Neuronal stem cell (in vitro differentiated cells): ENCODE measurements at regions not wholly inside any gene's neighbourhood (a gene's known extent, or its start where the extent isn't known, plus 50 kb on each side); places are given as distances from the start of the nearest gene placed in this dataset.

Experiments used
- DNase-seq: peaks from one replicate; pipeline ENCODE4 v3.0.0-alpha.2; 2013; ENCODE audit warnings: low spot score
- H2AFZ ChIP-seq: one replicate; pipeline ENCODE4 v1.6.1; 2013; ENCODE audit warnings: mild to moderate bottlenecking, low read length, inconsistent platforms
- H2AK5ac ChIP-seq: 2 replicates; pipeline ENCODE4 v1.6.1; 2013; ENCODE audit warnings: low read depth, mild to moderate bottlenecking, inconsistent platforms, low read length, moderate library complexity, mixed read lengths
- H2BK120ac ChIP-seq: 2 replicates; pipeline ENCODE4 v1.6.1; 2013; ENCODE audit warnings: low read depth, mild to moderate bottlenecking, inconsistent platforms, low read length, moderate library complexity, mixed read lengths
- H2BK12ac ChIP-seq: one replicate; pipeline ENCODE4 v1.6.1; 2013; ENCODE audit warnings: low read length, inconsistent platforms
- H2BK15ac ChIP-seq: 2 replicates; pipeline ENCODE4 v1.6.1; 2013; ENCODE audit warnings: mild to moderate bottlenecking, low read length, inconsistent platforms, mixed read lengths
- H2BK5ac ChIP-seq: one replicate; pipeline ENCODE4 v1.6.1; 2013; ENCODE audit warnings: inconsistent platforms, mild to moderate bottlenecking, low read length, moderate library complexity
- H3K14ac ChIP-seq: one replicate; pipeline ENCODE4 v1.6.1; 2013; ENCODE audit warnings: low read length, inconsistent platforms
- H3K18ac ChIP-seq: 2 replicates; pipeline ENCODE4 v1.6.1; 2013; ENCODE audit warnings: low read length, inconsistent platforms
- H3K23ac ChIP-seq: 2 replicates; pipeline ENCODE4 v1.6.1; 2013; ENCODE audit warnings: low read depth, mild to moderate bottlenecking, mixed read lengths, low read length, inconsistent platforms; ENCODE audit not compliant: poor library complexity
- H3K27ac ChIP-seq: replicated peaks from 3 replicates; pipeline ENCODE4 v1.5.1; 2013; ENCODE audit warnings: low read length, inconsistent platforms
- H3K27me3 ChIP-seq, 3 experiments: 2 replicates each; pipeline ENCODE4 v1.6.1; 2013; ENCODE audit warnings: low read length in 3 of 3, mild to moderate bottlenecking in 2 of 3, inconsistent platforms in 1 of 3, low read depth in 1 of 3, mixed read lengths in 1 of 3, moderate library complexity in 1 of 3; ENCODE audit not compliant: control insufficient read depth in 3 of 3, insufficient read depth in 3 of 3
- H3K36me3 ChIP-seq, 2 donors: replicated peaks in 1 of 2; 2 replicates each; pipeline ENCODE4 v1.6.1; 2013; ENCODE audit warnings: low read length in 2 of 2; ENCODE audit not compliant: control insufficient read depth in 2 of 2, insufficient read depth in 2 of 2
- H3K4ac ChIP-seq: 2 replicates; pipeline ENCODE4 v1.6.1; 2013; ENCODE audit warnings: inconsistent platforms, mild to moderate bottlenecking, low read length, moderate library complexity
- H3K4me1 ChIP-seq, 2 donors: 1 replicate in 1 of 2; 2 replicates in 1 of 2; pipeline ENCODE4 v1.6.1; 2013; ENCODE audit warnings: low read length in 2 of 2, low read depth in 1 of 2; ENCODE audit not compliant: control insufficient read depth in 2 of 2, insufficient read depth in 1 of 2
- H3K4me2 ChIP-seq: one replicate; pipeline ENCODE4 v1.6.1; 2013; ENCODE audit warnings: mild to moderate bottlenecking, low read length, inconsistent platforms; ENCODE audit not compliant: insufficient read depth, poor library complexity, severe bottlenecking
- H3K4me3 ChIP-seq, 2 donors: 2 replicates each; pipeline ENCODE4 v1.5.1; 2013; ENCODE audit warnings: low read length in 2 of 2, mild to moderate bottlenecking in 2 of 2, inconsistent platforms in 1 of 2, moderate library complexity in 1 of 2
- H3K79me1 ChIP-seq: one replicate; pipeline ENCODE4 v1.6.1; 2013; ENCODE audit warnings: low read depth, mild to moderate bottlenecking, inconsistent platforms, low read length, moderate library complexity
- H3K9ac ChIP-seq: one replicate; pipeline ENCODE4 v1.6.1; 2013; ENCODE audit warnings: mild to moderate bottlenecking, low read depth, low read length, inconsistent platforms; ENCODE audit not compliant: poor library complexity
- H3K9me3 ChIP-seq, 2 donors: replicated peaks in 1 of 2; 2 replicates each; pipeline versions ENCODE3 to v1.6.1; 2013; ENCODE audit warnings: low read length in 2 of 2, mild to moderate bottlenecking in 2 of 2, inconsistent platforms in 1 of 2, low read depth in 1 of 2, mixed read lengths in 1 of 2, moderate library complexity in 1 of 2; ENCODE audit not compliant: control insufficient read depth in 2 of 2, insufficient read depth in 1 of 2
- H4K8ac ChIP-seq: one replicate; pipeline ENCODE4 v1.6.1; 2013; ENCODE audit warnings: low read depth, mild to moderate bottlenecking, inconsistent platforms, low read length, moderate library complexity
- H4K91ac ChIP-seq: one replicate; pipeline ENCODE4 v1.6.1; 2013; ENCODE audit warnings: low read length, low read depth, mild to moderate bottlenecking, inconsistent platforms; ENCODE audit not compliant: poor library complexity
- WGBS, 2 donors: extraction: QIAGEN DNeasy Blood & Tissue Kit; methylation state at CpG; one replicate each; pipeline ENCODE4 v1.1.7; 2013; ENCODE audit warnings: missing lambda C conversion rate in 2 of 2, mixed read lengths in 1 of 2; ENCODE audit not compliant: insufficient read length in 2 of 2, insufficient replicate concordance in 1 of 2; ENCODE audit errors: extremely low coverage in 2 of 2; 5-methylcytosine and 5-hydroxymethylcytosine counted together

GRCh38 chr1:30521261-30521865 is 202.0 kb downstream of the MATN1 start:
- H4K8ac ChIP-seq: no peak overlapping the region
- WGBS, 2 donors: no CpG with 5 or more reads among the region's 3 CpGs
- no peak overlapping the region for H3K9ac ChIP-seq
- no peak overlapping the region for H4K91ac ChIP-seq
- no peak overlapping the region for H2BK15ac ChIP-seq
- no peak overlapping the region for H3K23ac ChIP-seq
- H3K4ac ChIP-seq: no peak overlapping the region
- H3K4me2 ChIP-seq: no peak overlapping the region
- H2BK12ac ChIP-seq: no peak overlapping the region
- H3K79me1 ChIP-seq: no peaks in the 10 kb centered on the region
- H3K27me3 ChIP-seq: no peaks in the 10 kb centered on the region
- H3K4me3 ChIP-seq: no peak overlapping the region
- no peak overlapping the region for H3K14ac ChIP-seq
- no peak overlapping the region for H2AFZ ChIP-seq
- no peaks in the 10 kb centered on the region for H3K9me3 ChIP-seq
- no peak overlapping the region for H2BK5ac ChIP-seq
- no peak overlapping the region for H3K18ac ChIP-seq
- no peak overlapping the region for H3K27ac ChIP-seq
- H2BK120ac ChIP-seq: no peak overlapping the region
- H2AK5ac ChIP-seq: no peak overlapping the region
- no peak for DNase-seq
- H3K36me3 ChIP-seq: no peaks in the 10 kb centered on the region
- peaks cover 0 to 3% of the 10 kb centered on the region in 2 donors for H3K4me1 ChIP-seq

- H3K14ac ChIP-seq: no peak overlapping the region
- H3K4me2 ChIP-seq: no peak overlapping the region
- no peak overlapping the region for H3K4me3 ChIP-seq
- H3K79me1 ChIP-seq: no peaks in the 10 kb centered on the region
- no peak overlapping the region for H2BK5ac ChIP-seq
- H3K18ac ChIP-seq: peak overlapping the region; percentile 27
- H2BK15ac ChIP-seq: no peak overlapping the region
- H2BK120ac ChIP-seq: no peak overlapping the region
- no peak overlapping the region for H4K8ac ChIP-seq
- no peak overlapping the region for H2BK12ac ChIP-seq
- H3K4ac ChIP-seq: no peak overlapping the region
- no peak overlapping the region for H3K9ac ChIP-seq
- H4K91ac ChIP-seq: no peak overlapping the region
- 100% methylated on average over 1 of the region's 2 CpGs; no CpG with 5 or more reads in 1 of the 2 donors for WGBS, 2 donors
- no peaks in the 10 kb centered on the region for H3K36me3 ChIP-seq
- H3K9me3 ChIP-seq: no peaks in the 10 kb centered on the region
- H3K23ac ChIP-seq: no peak overlapping the region
- H3K27ac ChIP-seq: no peak overlapping the region
- no peak for DNase-seq
- no peaks in the 10 kb centered on the region for H3K27me3 ChIP-seq
- no peaks in the 10 kb centered on the region for H3K4me1 ChIP-seq
- H2AK5ac ChIP-seq: no peak overlapping the region
- H2AFZ ChIP-seq: no peak overlapping the region
Measured at GRCh38 chr1:30520476-30520875, 202.9 kb downstream of the MATN1 start.

GRCh38 chr1:30519201-30519763 is 204.1 kb downstream of the MATN1 start:
- H4K91ac ChIP-seq: no peak overlapping the region
- no peak overlapping the region for H2BK120ac ChIP-seq
- H3K9me3 ChIP-seq: no peaks in the 10 kb centered on the region
- no peak overlapping the region for H2BK5ac ChIP-seq
- no peak overlapping the region for H2AK5ac ChIP-seq
- H3K27me3 ChIP-seq: no peaks in the 10 kb centered on the region
- no peak overlapping the region for H3K14ac ChIP-seq
- no peak overlapping the region for H4K8ac ChIP-seq
- no peak overlapping the region for H3K27ac ChIP-seq
- no peaks in the 10 kb centered on the region for H3K36me3 ChIP-seq
- WGBS, 2 donors: 100% methylated on average over 3 to 4 of the region's 4 CpGs
- H2BK15ac ChIP-seq: no peak overlapping the region
- peaks cover 0 to 2% of the 10 kb centered on the region in 2 donors for H3K4me1 ChIP-seq
- H3K23ac ChIP-seq: no peak overlapping the region
- H3K4me2 ChIP-seq: no peak overlapping the region
- H3K4me3 ChIP-seq: no peak overlapping the region
- H2AFZ ChIP-seq: no peak overlapping the region
- H2BK12ac ChIP-seq: no peak overlapping the region
- H3K79me1 ChIP-seq: no peaks in the 10 kb centered on the region
- no peak overlapping the region for H3K9ac ChIP-seq
- no peak for DNase-seq
- no peak overlapping the region for H3K18ac ChIP-seq
- no peak overlapping the region for H3K4ac ChIP-seq

GRCh38 chr1:30518696-30519095 is 204.7 kb downstream of the MATN1 start:
- Histone ChIP-seq H3K27me3 (no peaks in the 10 kb centered on the region), H3K4me3 (no peak overlapping the region), H3K4me2 (no peak overlapping the region), H2BK12ac (no peak overlapping the region), H2AK5ac (no peak overlapping the region), H2AFZ (no peak overlapping the region), H4K8ac (no peak overlapping the region), H3K9ac (no peak overlapping the region), H3K4me1 (peaks cover 0 to 6% of the 10 kb centered on the region in 2 donors), H3K36me3 (no peaks in the 10 kb centered on the region), H3K79me1 (no peaks in the 10 kb centered on the region), H3K9me3 (no peaks in the 10 kb centered on the region), H2BK5ac (no peak overlapping the region), H4K91ac (no peak overlapping the region), H2BK15ac (no peak overlapping the region), H3K4ac (no peak overlapping the region), H2BK120ac (no peak overlapping the region), H3K14ac (no peak overlapping the region), H3K27ac (no peak overlapping the region), H3K18ac (no peak overlapping the region), H3K23ac (no peak overlapping the region)
- no CpG with 5 or more reads among the region's 3 CpGs for WGBS, 2 donors
- DNase-seq: no peak
